ENCODE measurements at regions not wholly inside any gene's neighbourhood (a gene's known extent, or its start where the extent isn't known, plus 50 kb on each side); places are given as distances from the start of the nearest gene placed in this dataset.

DNA sequence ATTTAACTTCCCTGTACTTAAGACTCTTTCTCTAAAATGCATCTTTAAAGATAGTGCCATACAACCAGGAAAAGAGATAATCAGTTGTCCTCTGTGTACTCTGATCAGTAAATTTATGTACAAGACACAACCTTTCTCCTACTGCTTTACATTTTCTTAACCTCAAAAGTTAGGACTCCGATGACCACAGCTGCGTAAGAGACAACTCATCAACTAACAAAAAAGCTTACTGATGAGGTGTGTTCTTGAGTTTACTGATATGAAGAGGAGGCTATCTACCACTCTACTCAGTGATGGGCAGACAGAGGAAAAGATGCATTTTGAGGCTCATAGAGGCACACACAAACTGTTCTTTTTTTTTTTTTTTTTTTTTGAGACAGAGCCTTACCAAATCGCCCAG is 71.4 kb upstream of the HIF1A start:
- peaks cover 5% of the 10 kb centered on the region for H3K4me1 ChIP-seq
- intact Hi-C loops (cut with DNase I; ENCODE audit: low total_unique reads), result no loop called here
- no peaks in the 10 kb centered on the region for H3K9me3 ChIP-seq
- no peaks in the 10 kb centered on the region for H3K27me3 ChIP-seq
- no peak overlapping the region for H3K27ac ChIP-seq
- H3K36me3 ChIP-seq (ENCODE audit: low read depth, missing control alignments), result no peaks in the 10 kb centered on the region
- no peak for TF ChIP-seq POLR2A (IDR thresholded peaks at IDR 0.05)
- TF ChIP-seq, protein P1, sequence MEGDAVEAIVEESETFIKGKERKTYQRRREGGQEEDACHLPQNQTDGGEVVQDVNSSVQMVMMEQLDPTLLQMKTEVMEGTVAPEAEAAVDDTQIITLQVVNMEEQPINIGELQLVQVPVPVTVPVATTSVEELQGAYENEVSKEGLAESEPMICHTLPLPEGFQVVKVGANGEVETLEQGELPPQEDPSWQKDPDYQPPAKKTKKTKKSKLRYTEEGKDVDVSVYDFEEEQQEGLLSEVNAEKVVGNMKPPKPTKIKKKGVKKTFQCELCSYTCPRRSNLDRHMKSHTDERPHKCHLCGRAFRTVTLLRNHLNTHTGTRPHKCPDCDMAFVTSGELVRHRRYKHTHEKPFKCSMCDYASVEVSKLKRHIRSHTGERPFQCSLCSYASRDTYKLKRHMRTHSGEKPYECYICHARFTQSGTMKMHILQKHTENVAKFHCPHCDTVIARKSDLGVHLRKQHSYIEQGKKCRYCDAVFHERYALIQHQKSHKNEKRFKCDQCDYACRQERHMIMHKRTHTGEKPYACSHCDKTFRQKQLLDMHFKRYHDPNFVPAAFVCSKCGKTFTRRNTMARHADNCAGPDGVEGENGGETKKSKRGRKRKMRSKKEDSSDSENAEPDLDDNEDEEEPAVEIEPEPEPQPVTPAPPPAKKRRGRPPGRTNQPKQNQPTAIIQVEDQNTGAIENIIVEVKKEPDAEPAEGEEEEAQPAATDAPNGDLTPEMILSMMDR (IDR thresholded peaks at IDR 0.05), result no peak
- 92 to 94% methylated on average over 3 of the region's 3 CpGs for WGBS, 2 donors
- DNase-seq, result no peak
- H3K4me3 ChIP-seq, result no peak overlapping the region

DNA sequence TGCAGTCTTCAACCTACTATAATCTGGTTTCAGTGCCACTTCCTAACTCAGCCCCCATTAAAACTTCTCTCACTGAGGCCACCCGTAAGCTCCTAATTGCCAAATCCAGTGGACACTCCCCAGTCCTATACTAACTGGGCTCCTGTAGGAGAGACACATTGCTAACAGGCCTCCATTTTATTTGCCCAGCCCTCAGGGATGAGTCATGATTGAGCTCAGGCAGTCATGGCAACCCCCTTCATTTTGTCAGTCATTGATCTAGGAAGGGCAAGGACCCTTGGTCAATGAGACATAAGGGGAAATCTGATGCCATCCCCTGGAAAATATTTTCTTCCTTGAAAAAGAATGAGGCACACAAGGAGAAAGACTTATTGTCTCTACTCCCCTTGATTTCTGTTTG is 70.1 kb upstream of the HIF1A start:
- WGBS, 2 donors, result 94% methylated on average over 1 of the region's 1 CpG
- TF ChIP-seq, protein P1 (IDR thresholded peaks at IDR 0.05), result no peak
- TF ChIP-seq POLR2A (IDR thresholded peaks at IDR 0.05), result no peak
- intact Hi-C loops (cut with DNase I; ENCODE audit: low total_unique reads), result no loop called here
- no peak for DNase-seq
- Histone ChIP-seq H3K27ac (no peak overlapping the region), H3K9me3 (no peaks in the 10 kb centered on the region), H3K4me1 (peaks cover 2% of the 10 kb centered on the region), H3K36me3 (ENCODE audit: low read depth, missing control alignments) (no peaks in the 10 kb centered on the region), H3K4me3 (no peak overlapping the region), H3K27me3 (no peaks in the 10 kb centered on the region)

DNA sequence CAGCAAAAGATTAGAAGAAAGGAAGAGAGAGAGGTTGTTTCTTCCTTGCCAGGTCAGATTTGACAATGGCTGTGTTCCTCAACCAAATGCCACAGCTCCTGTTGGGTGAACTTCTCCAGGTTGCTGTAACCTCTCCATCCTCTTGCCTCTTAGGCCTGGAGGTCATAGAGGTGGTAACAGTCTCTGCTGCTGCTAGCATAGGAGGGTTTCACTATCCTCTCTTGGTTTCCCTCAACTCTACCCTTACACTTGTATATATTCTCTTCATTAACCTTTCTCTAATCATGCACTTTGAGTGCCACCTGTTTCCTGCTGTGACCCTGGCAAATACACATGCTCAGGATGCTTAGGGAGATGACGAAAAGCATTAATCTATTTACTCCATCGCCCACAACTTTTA is 67.7 kb upstream of the HIF1A start:
- intact Hi-C loops (cut with DNase I; ENCODE audit: low total_unique reads), result no loop called here
- Histone ChIP-seq H3K9me3 (no peaks in the 10 kb centered on the region), H3K4me1 (no peaks in the 10 kb centered on the region), H3K27me3 (no peaks in the 10 kb centered on the region), H3K27ac (no peak overlapping the region), H3K36me3 (ENCODE audit: low read depth, missing control alignments) (no peaks in the 10 kb centered on the region), H3K4me3 (no peak overlapping the region)
- 96 to 100% methylated on average over 2 of the region's 2 CpGs for WGBS, 2 donors
- no peak for DNase-seq
- TF ChIP-seq, protein P1 (IDR thresholded peaks at IDR 0.05), result no peak
- no peak for TF ChIP-seq POLR2A (IDR thresholded peaks at IDR 0.05)

DNA sequence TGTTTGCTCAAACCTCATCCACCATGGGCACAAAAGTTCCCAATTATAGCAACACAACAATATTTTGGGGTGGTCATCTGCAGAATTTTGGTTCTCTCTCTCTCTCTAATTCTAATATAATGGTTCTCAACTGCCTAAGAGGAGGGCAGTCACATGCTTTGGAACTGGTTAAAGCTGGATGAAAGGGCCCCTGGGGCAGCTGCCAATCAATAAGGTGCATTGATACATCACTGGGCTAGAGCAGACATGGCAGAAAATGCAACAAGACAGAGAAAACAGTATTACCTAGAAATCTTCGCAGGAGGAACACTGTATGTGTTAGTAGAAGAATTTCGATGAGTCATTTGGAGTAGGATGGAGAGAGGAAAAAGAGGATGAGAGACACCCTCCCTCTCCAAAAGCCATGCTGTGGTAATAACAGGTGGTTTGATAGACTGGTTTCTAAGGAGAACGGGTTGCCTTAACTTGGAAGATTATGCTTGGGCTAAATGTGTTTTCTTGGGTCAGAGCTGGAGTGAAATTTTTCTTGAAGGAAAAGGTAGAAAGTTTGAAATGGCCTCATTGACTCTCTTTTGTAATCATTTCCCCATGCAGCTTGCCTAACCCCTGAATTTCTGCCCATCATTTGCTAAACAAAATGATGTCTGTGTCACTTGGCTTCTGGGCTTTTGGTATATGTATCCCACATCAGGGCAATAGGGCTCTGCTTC is 67.1 kb upstream of the HIF1A start:
- TF ChIP-seq POLR2A (IDR thresholded peaks at IDR 0.05), result no peak
- TF ChIP-seq, protein P1 (IDR thresholded peaks at IDR 0.05), result no peak
- intact Hi-C loops (cut with DNase I; ENCODE audit: low total_unique reads), result no loop called here

More for the DNA sequence above, 67.1 kb upstream of the HIF1A start:
- no peaks in the 10 kb centered on the region for H3K9me3 ChIP-seq
- 92 to 97% methylated on average over 3 of the region's 3 CpGs for WGBS, 2 donors
- no peaks in the 10 kb centered on the region for H3K27me3 ChIP-seq
- no peak for DNase-seq
- H3K4me3 ChIP-seq, result no peak overlapping the region
- no peak overlapping the region for H3K27ac ChIP-seq
- H3K36me3 ChIP-seq (ENCODE audit: low read depth, missing control alignments), result no peaks in the 10 kb centered on the region
- no peaks in the 10 kb centered on the region for H3K4me1 ChIP-seq

All from testis (tissue), 2 donors.